ENCODE measurements at regions not wholly inside any gene's neighbourhood (a gene's known extent, or its start where the extent isn't known, plus 50 kb on each side); places are given as distances from the start of the nearest gene placed in this dataset.

GRCh38 chrX:130555757-130556156 lies 154.0 kb downstream of the RBMX2 start:
- Mint-ChIP-seq H3K4me1 (ENCODE audit: low read depth) (no peaks in the 10 kb centered on the region), H3K36me3 (ENCODE audit: low read depth) (no peaks in the 10 kb centered on the region), H3K9me3 (ENCODE audit: low read depth) (no peaks in the 10 kb centered on the region), H3K27ac (ENCODE audit: unreplicated experiment) (no peak overlapping the region), H3K4me3 (ENCODE audit: unreplicated experiment) (no peak overlapping the region), H3K27me3 (ENCODE audit: low read depth) (peaks cover 22% of the 10 kb centered on the region)
- TF ChIP-seq CTCF (IDR thresholded peaks at IDR 0.05) = no peak
- DNase-seq (ENCODE audit: low spot score) = no peak

DNA sequence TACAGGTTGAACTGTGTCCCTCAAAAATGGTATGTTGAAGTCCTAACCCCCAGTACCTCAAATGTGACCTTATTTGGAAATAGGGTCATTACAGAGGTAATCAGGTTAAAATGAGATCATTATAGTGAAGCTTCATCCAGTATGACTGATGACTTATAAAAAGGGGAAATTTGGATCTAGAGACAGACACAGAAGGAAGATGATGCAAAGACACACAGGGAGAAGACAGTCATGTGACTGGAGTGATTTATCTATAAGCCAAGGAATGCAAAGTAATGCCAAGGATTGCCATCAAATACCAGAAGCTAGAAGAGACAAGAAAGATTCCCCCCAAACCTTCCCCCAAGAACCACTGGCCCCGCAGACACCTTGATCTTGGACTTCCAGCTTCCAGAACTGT lies 155.2 kb downstream of the RBMX2 start:
- TF ChIP-seq CTCF (IDR thresholded peaks at IDR 0.05) = no peak
- no peak for DNase-seq (ENCODE audit: low spot score)
- Mint-ChIP-seq H3K4me3 (ENCODE audit: unreplicated experiment) (no peak overlapping the region), H3K27me3 (ENCODE audit: low read depth) (peaks cover 17% of the 10 kb centered on the region), H3K4me1 (ENCODE audit: low read depth) (peaks cover 3% of the 10 kb centered on the region), H3K36me3 (ENCODE audit: low read depth) (no peaks in the 10 kb centered on the region), H3K27ac (ENCODE audit: unreplicated experiment) (no peak overlapping the region), H3K9me3 (ENCODE audit: low read depth) (no peaks in the 10 kb centered on the region)

GRCh38 chrX:130560544-130560943 lies 158.8 kb downstream of the RBMX2 start:
- DNase-seq (ENCODE audit: low spot score) = no peak
- peaks cover 8% of the 10 kb centered on the region for H3K27me3 Mint-ChIP-seq (ENCODE audit: low read depth)
- H3K4me1 Mint-ChIP-seq (ENCODE audit: low read depth) = peaks cover 3% of the 10 kb centered on the region
- no peak overlapping the region for H3K4me3 Mint-ChIP-seq (ENCODE audit: unreplicated experiment)
- TF ChIP-seq CTCF (IDR thresholded peaks at IDR 0.05) = no peak
- peaks cover 5% of the 10 kb centered on the region for H3K9me3 Mint-ChIP-seq (ENCODE audit: low read depth)
- H3K27ac Mint-ChIP-seq (ENCODE audit: unreplicated experiment) = no peak overlapping the region
- no peaks in the 10 kb centered on the region for H3K36me3 Mint-ChIP-seq (ENCODE audit: low read depth)

- no peak for DNase-seq (ENCODE audit: low spot score)
- Mint-ChIP-seq H3K4me3 (ENCODE audit: unreplicated experiment) (no peak overlapping the region), H3K27me3 (ENCODE audit: low read depth) (peaks cover 2% of the 10 kb centered on the region), H3K36me3 (ENCODE audit: low read depth) (no peaks in the 10 kb centered on the region), H3K4me1 (ENCODE audit: low read depth) (peaks cover 3% of the 10 kb centered on the region), H3K27ac (ENCODE audit: unreplicated experiment) (no peak overlapping the region), H3K9me3 (ENCODE audit: low read depth) (peaks cover 7% of the 10 kb centered on the region)
- TF ChIP-seq CTCF (IDR thresholded peaks at IDR 0.05) = no peak
Measured at GRCh38 chrX:130561930-130562329, 160.1 kb downstream of the RBMX2 start.

DNA sequence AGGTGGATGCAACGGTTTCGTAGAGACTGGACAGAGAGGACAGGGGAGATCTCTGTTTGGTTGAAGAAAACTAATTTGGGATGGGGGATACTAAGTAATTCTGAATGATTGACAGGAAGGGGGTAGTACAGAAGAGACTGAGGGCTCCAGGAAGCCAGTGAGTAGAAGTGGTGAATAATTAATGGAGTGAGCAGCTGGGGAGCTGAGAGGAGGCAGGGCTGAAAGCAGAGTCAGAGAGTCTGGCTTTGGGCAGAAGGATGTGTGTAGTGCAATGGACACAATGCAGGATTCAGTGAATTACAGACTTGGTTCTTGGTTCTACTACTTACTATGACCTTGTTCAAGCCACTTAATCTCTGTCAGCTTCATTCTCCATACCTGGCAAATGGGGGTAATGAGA lies 161.7 kb downstream of the RBMX2 start:
- Mint-ChIP-seq H3K9me3 (ENCODE audit: low read depth) (peaks cover 7% of the 10 kb centered on the region), H3K4me1 (ENCODE audit: low read depth) (peaks cover 3% of the 10 kb centered on the region), H3K27me3 (ENCODE audit: low read depth) (peaks cover 2% of the 10 kb centered on the region), H3K4me3 (ENCODE audit: unreplicated experiment) (no peak overlapping the region), H3K27ac (ENCODE audit: unreplicated experiment) (no peak overlapping the region), H3K36me3 (ENCODE audit: low read depth) (no peaks in the 10 kb centered on the region)
- no peak for TF ChIP-seq CTCF (IDR thresholded peaks at IDR 0.05)
- DNase-seq (ENCODE audit: low spot score) = no peak

Data from chondrocyte (in vitro differentiated cells).